Vagina (tissue), 2 donors: ENCODE measurements at regions not wholly inside any gene's neighbourhood (a gene's known extent, or its start where the extent isn't known, plus 50 kb on each side); places are given as distances from the start of the nearest gene placed in this dataset.

ENCODE experiments used
- POLR2A ChIP-seq, 2 donors: fragments of 450-650 bp; IDR thresholded peaks; one replicate each; pipeline ENCODE4 v1.6.1; 2017; ENCODE audit warnings: antibody characterized with exemption in 2 of 2, mild to moderate bottlenecking in 2 of 2, moderate library complexity in 2 of 2
- POLR2AphosphoS5 ChIP-seq, 2 donors: sonication (generic); formaldehyde crosslinking; IDR thresholded peaks; one replicate each; pipeline ENCODE4 v1.9.0; 2017; ENCODE audit warnings: antibody characterized with exemption in 2 of 2, mild to moderate bottlenecking in 2 of 2, low read depth in 1 of 2; ENCODE audit not compliant: insufficient read depth in 1 of 2
- TF ChIP-seq, protein P1 (sequence below), 3 experiments: fragments of 450-650 bp in 2 of 3; fragments of 200-600 bp in 1 of 3; sonication (generic) in 1 of 3; IDR thresholded peaks; one replicate each; pipeline ENCODE4 v1.5.1; 2017 to 2019; ENCODE audit warnings: antibody characterized with exemption in 3 of 3, mild to moderate bottlenecking in 2 of 3, moderate library complexity in 2 of 3

- TF ChIP-seq, protein P1, sequence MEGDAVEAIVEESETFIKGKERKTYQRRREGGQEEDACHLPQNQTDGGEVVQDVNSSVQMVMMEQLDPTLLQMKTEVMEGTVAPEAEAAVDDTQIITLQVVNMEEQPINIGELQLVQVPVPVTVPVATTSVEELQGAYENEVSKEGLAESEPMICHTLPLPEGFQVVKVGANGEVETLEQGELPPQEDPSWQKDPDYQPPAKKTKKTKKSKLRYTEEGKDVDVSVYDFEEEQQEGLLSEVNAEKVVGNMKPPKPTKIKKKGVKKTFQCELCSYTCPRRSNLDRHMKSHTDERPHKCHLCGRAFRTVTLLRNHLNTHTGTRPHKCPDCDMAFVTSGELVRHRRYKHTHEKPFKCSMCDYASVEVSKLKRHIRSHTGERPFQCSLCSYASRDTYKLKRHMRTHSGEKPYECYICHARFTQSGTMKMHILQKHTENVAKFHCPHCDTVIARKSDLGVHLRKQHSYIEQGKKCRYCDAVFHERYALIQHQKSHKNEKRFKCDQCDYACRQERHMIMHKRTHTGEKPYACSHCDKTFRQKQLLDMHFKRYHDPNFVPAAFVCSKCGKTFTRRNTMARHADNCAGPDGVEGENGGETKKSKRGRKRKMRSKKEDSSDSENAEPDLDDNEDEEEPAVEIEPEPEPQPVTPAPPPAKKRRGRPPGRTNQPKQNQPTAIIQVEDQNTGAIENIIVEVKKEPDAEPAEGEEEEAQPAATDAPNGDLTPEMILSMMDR (IDR thresholded peaks at IDR 0.05), result no peak
- no peak for TF ChIP-seq POLR2A (IDR thresholded peaks at IDR 0.05)
- no peak for TF ChIP-seq POLR2AphosphoS5 (IDR thresholded peaks at IDR 0.05; ENCODE audit: insufficient read depth in 1 of 2, low read depth in 1 of 2)
Measured at GRCh38 chr7:54664235-54665228, 94.5 kb downstream of the SEC61G start.
